ENCODE measurements at regions not wholly inside any gene's neighbourhood (a gene's known extent, or its start where the extent isn't known, plus 50 kb on each side); places are given as distances from the start of the nearest gene placed in this dataset.

GRCh38 chr10:75347186-75347585 lies 54.4 kb downstream of the ZNF503 start:
- DNase-seq (ENCODE audit: low read depth in 1 of 2, low spot score in 1 of 2), result no peak

- no peak for DNase-seq (ENCODE audit: low read depth in 1 of 2, low spot score in 1 of 2)
Observed at GRCh38 chr10:75345738-75346137, 55.8 kb downstream of the ZNF503 start.

- DNase-seq (ENCODE audit: low read depth in 1 of 2, low spot score in 1 of 2), result no peak
Observed at GRCh38 chr10:75344170-75344569, 57.4 kb downstream of the ZNF503 start.

- DNase-seq (ENCODE audit: low read depth in 1 of 2, low spot score in 1 of 2), result no peak
Observed at GRCh38 chr10:75342397-75342796, 59.2 kb downstream of the ZNF503 start.

- DNase-seq (ENCODE audit: low read depth in 1 of 2, low spot score in 1 of 2), result no peak
Observed at GRCh38 chr10:75335983-75336382, 65.6 kb downstream of the ZNF503 start.

- no peak for DNase-seq (ENCODE audit: low read depth in 1 of 2, low spot score in 1 of 2)
Observed at GRCh38 chr10:75335191-75335590, 66.4 kb downstream of the ZNF503 start.

- no peak for DNase-seq (ENCODE audit: low read depth in 1 of 2, low spot score in 1 of 2)
Observed at GRCh38 chr10:75334720-75335119, 66.8 kb downstream of the ZNF503 start.

GRCh38 chr10:75332081-75332480 lies 69.5 kb downstream of the ZNF503 start:
- no peak for DNase-seq (ENCODE audit: low read depth in 1 of 2, low spot score in 1 of 2)

GRCh38 chr10:75331081-75331480 lies 70.5 kb downstream of the ZNF503 start:
- no peak for DNase-seq (ENCODE audit: low read depth in 1 of 2, low spot score in 1 of 2)

- no peak for DNase-seq (ENCODE audit: low read depth in 1 of 2, low spot score in 1 of 2)
Observed at GRCh38 chr10:75329190-75329745, 72.3 kb downstream of the ZNF503 start.

- no peak for DNase-seq (ENCODE audit: low read depth in 1 of 2, low spot score in 1 of 2)
Observed at GRCh38 chr10:75326306-75326705, 75.3 kb downstream of the ZNF503 start.

GRCh38 chr10:75319274-75319673 lies 82.3 kb downstream of the ZNF503 start:
- no peak for DNase-seq (ENCODE audit: low read depth in 1 of 2, low spot score in 1 of 2)

- no peak for DNase-seq (ENCODE audit: low read depth in 1 of 2, low spot score in 1 of 2)
Observed at GRCh38 chr10:75314570-75314969, 78.8 kb upstream of the COMTD1 start.

GRCh38 chr10:75312440-75312839 lies 76.7 kb upstream of the COMTD1 start:
- DNase-seq (ENCODE audit: low read depth in 1 of 2, low spot score in 1 of 2), result no peak

GRCh38 chr10:75305675-75306074 lies 69.9 kb upstream of the COMTD1 start:
- no peak for DNase-seq (ENCODE audit: low read depth in 1 of 2, low spot score in 1 of 2)

- DNase-seq (ENCODE audit: low read depth in 1 of 2, low spot score in 1 of 2), result no peak
Observed at GRCh38 chr10:75304741-75305390, 69.1 kb upstream of the COMTD1 start.

GRCh38 chr10:75304313-75304712 lies 68.6 kb upstream of the COMTD1 start:
- DNase-seq (ENCODE audit: low read depth in 1 of 2, low spot score in 1 of 2), result no peak

- DNase-seq (ENCODE audit: low read depth in 1 of 2, low spot score in 1 of 2), result no peak
Observed at GRCh38 chr10:75303045-75303777, 67.5 kb upstream of the COMTD1 start.

GRCh38 chr10:75302029-75302428 lies 66.3 kb upstream of the COMTD1 start:
- no peak for DNase-seq (ENCODE audit: low read depth in 1 of 2, low spot score in 1 of 2)

- no peak for DNase-seq (ENCODE audit: low read depth in 1 of 2, low spot score in 1 of 2)
Observed at GRCh38 chr10:75297021-75297599, 61.4 kb upstream of the COMTD1 start.

GRCh38 chr10:75295868-75296441 lies 60.2 kb upstream of the COMTD1 start:
- DNase-seq (ENCODE audit: low read depth in 1 of 2, low spot score in 1 of 2), result no peak
